HG02884 (cell line): ENCODE measurements at regions not wholly inside any gene's neighbourhood (a gene's known extent, or its start where the extent isn't known, plus 50 kb on each side); places are given as distances from the start of the nearest gene placed in this dataset.

ENCODE experiments used
- ATAC-seq: cut with Tn5 transposase; IDR thresholded peaks from one replicate; pipeline ENCODE4 v1.9.1; 2021; ENCODE audit warnings: mild to moderate bottlenecking, moderate library complexity; ENCODE audit not compliant: unreplicated experiment

DNA sequence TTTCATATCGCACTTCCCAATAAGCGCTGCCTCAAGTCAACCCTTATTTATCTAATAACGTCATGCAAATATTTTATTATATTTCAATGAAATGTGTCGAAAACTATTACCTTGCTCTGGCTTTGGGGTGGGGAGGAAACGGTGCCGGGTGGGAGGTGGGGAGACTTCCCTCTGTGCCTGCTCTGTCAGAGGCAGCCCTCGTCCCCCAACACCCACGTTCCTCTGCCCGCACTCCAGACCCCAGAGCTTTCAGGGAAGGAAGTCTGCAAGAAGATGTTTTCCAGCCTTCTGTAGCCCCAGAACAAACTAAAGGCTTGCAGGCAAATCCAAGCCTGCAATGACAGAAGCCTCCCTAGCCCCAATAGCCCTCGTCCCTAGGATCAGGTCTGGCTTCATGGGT is 235.7 kb downstream of the BUD13 start:
- ATAC-seq, result no peak

- ATAC-seq, result no peak
These were observed 236.4 kb downstream of the BUD13 start for GRCh38 chr11:116536416-116536815.

DNA sequence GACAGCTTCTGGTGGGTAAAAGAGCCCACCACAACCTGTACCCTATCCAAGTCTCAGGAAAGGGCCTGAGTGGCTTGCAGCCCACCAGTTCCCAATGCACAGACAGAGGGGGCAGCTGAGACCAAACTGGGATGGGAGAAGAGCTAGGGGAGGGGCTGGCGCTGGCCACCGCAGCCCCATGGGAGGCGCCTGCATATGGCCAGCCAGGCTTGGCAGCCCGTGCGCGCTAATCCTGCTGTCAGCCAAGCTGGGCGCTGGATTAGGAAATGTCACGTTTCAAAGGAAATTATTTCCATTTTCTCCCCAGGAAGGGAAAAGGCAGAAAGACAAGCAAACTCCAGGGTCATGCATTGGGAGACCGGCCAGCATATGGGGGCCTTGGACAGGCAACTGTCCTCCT is 236.8 kb downstream of the BUD13 start:
- no peak for ATAC-seq

DNA sequence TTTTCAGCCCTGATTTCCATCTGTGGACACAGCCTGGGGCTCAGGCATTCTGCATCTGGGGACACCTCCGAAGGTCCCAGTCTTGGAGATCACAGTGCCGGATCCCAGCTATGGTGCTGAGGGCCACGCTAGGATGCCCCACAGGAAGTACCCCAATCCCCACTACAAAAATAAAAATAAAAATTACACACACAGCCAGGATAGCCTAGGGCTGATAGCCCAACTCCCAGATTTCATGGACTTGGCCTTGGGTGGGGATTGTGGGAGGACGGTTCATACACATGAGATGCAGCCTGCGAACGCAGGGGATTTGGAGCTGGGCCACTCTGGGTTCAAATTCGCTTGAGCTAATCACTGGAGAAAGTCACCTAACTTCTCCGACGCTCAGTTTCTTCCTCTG is 237.7 kb downstream of the BUD13 start:
- ATAC-seq, result no peak

DNA sequence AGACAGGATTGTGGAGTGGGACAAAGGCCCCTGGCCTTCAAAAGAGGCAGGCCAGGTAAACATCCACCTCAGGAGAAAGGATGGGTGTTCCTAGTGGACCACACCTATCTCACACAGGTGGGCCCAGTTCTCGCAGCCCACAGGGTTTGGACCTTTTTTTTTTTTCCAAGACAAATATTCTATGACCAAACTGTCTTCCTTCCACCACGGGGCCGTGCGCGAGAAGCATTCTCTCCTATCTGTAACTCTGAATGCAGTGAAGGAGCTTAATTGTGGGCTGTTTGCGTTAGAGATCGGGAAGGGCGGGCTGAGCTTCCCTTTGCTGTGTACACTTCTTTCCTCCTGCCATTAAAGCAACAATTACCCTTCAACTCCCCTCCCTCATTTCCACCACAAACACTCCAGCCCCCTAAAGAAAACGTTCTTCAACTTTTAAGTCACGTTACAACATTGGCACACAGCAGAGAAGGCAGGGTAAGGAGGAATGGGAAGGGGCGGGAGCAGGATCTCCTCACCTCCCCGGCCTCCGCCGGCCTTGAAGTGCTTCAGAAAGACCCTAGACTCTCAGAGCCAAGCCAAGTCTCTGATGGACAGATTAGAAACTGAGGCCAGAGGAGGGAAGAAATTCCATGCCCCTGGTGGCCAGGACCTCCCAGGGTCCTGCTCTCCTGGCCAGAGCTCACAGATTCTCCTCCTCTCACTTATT is 238.4 kb downstream of the BUD13 start:
- ATAC-seq, result no peak

DNA sequence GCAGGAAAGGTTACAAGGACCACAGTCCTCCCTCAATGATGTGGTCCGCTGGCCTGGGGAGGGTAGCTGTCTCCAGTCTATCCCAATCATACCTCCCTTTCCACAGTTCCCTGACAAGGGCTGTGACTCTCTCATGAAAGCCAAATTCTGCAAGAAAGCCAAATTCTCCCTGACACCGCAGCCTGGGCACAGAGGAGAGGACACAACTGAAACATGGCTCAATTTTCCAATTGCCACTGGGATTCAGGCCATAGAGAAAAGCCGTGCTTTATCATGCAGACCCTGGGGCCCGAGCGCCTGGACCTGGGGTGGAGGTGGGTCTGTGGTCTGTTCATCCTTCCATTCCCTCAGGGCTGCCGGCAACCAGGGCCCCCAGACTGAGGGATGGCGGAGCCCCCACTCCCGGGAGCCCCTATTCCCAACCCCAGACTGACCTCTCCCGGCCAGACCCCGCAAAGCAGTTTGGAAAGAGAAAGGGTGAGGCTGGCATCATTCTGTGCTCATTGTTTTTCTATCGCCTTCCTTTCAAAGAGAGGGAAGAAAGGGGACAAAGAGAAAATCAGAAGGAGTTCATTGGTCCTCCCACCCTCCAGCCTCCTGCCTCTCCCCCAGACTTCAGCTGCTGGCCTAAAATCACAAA is 239.5 kb downstream of the BUD13 start:
- no peak for ATAC-seq

DNA sequence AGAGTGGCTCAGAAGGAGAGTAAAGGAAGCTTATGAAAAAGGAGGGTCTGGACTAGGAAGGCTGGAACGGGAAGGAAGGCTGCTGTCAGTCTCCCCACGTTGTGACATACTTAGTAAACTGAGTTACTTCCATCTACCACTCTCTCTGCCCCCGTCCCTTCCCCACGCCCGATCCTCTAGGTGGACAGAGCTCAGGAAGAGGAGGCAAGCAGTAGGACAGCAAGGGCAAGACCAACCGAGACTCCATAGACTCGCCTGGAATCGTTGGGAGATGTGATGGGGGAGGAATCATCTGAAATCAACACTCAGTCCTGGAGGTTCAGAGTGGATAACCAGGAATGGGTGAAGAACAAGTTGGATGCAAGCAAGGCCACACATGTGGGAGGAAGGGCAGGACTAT is 240.7 kb downstream of the BUD13 start:
- ATAC-seq, result no peak

GRCh38 chr11:116530705-116531104 is 242.1 kb downstream of the BUD13 start:
- no peak for ATAC-seq

GRCh38 chr11:116529271-116529670 is 243.5 kb downstream of the BUD13 start:
- no peak for ATAC-seq

GRCh38 chr11:116527180-116527991 is 245.4 kb downstream of the BUD13 start:
- ATAC-seq, result no peak

DNA sequence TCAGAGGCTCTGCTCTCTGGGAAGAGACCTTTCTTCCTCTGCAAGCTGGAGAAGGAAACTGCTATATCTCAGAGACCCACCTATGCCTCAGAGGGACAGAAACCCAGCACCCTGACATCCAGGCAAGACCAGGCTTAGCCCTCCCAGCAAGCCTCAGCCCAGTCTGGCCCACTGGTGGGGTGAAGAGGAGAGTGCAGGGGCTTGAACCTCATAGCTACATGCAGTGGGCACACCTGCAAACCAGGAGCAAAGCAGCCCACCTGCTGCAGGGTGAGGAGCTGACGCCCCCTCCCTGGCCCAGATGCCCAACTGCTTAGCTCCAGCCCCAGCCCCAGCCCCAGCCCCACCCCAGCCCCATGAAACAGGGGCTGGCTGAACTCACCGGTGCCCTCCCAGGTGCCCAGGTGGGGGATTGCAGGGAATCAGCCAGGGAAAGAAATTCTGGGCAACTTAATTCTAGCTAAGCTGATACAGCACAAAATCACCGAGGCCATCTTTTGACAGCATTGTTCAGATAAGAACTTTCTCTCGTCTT is 246.8 kb downstream of the BUD13 start:
- ATAC-seq, result no peak

GRCh38 chr11:116519499-116519898 is 253.3 kb downstream of the BUD13 start:
- ATAC-seq, result peak; percentile 68

- ATAC-seq, result no peak
These were observed 254.6 kb downstream of the BUD13 start for GRCh38 chr11:116518141-116518540.

DNA sequence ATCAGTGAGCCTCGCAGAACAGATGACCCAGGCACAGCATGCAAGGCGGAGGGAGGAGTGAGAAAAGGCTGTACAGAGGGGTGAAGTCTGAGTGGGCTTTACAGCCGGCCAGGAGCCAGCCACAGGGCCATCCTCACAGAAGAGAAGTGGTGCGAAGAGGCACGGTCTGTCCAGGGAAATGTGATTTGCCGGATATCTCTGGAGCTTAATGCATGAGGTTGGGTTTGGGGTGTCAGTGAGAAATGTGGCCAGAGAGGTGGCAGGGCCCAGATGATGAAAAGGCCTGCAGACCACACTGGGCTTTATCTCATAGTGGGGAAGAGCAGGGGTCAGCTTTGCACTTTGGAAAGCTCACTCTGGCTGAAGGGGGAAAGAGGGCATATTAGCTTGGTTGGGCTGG is 255.2 kb downstream of the BUD13 start:
- no peak for ATAC-seq

DNA sequence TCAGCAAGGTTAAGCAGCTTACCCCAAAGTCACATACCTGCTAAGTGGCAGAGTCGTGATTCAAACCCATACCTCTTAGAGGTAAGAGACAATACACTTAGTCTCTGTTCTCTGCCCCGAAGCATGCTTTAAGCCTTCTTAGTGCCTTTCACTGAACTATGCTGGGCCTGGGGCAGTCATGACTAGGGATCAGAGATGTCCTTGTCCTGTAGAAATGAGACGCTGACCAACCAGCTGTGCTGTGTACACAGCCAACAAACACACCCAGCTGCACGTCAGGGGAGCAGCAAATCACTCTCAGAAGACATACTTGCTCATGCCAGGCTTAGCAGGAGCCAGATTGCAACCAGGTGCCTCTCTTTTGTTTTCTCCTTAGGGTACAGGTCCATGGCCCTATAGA is 255.7 kb downstream of the BUD13 start:
- ATAC-seq, result no peak

DNA sequence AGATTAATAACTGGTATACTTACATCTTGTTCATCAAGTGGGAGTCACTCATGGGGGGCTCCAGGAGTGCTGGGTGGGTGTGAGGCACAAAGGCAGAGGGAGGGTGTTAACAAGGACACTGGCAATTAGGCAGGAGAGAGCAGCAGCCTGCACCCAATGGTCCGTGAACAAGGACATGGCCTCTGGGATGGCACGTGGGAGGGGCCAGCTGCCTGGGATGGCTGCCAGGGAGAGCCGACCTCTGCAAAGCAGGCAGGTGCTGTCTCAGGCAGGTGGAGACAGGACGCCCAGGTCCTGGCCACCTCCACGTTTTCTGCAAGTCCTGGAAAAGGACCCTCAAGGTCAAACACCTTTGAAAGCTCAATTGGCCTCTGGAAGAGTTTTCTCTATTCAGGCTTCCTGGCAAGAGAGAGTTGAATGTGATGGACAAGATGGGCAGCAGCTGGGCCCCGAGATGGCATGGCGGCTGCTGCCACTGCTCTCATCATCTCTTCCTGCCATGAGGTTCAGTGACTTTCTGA is 257.1 kb downstream of the BUD13 start:
- no peak for ATAC-seq

DNA sequence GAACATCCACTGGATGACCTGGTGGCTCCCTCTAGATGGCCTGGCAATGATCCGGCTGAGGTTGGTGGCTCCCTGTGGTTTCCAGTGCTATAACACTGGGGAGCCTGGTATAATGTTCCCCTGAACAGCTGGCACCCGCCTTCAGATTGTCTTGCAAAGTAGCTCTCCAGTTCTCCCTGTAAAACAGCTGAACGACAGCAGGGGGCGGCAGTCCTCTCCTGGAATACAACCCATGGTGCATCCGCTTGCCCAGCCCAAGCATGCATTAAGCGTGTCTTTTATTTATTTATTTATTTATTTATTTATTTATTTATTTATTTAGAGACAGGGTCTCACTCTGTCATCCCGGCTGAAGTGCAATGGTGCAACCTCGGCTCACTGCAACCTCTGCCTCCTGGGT is 258.9 kb downstream of the BUD13 start:
- no peak for ATAC-seq

GRCh38 chr11:116513278-116513823 is 259.4 kb downstream of the BUD13 start:
- ATAC-seq, result no peak

- no peak for ATAC-seq
These were observed 259.9 kb downstream of the BUD13 start for GRCh38 chr11:116512841-116513240.

GRCh38 chr11:116511684-116512083 is 261.1 kb downstream of the BUD13 start:
- ATAC-seq, result no peak
